ENCODE measurements at regions not wholly inside any gene's neighbourhood (a gene's known extent, or its start where the extent isn't known, plus 50 kb on each side); places are given as distances from the start of the nearest gene placed in this dataset.

GRCh38 chr2:198604599-198604998 is 800.2 kb downstream of the PLCL1 start:
- TF ChIP-seq CTCF (IDR thresholded peaks at IDR 0.05) (no peak), ZFX (IDR thresholded peaks at IDR 0.05; ENCODE audit: borderline replicate concordance) (no peak)

Data from 22Rv1 (cell line).